HG03558 (cell line): ENCODE measurements at regions not wholly inside any gene's neighbourhood (a gene's known extent, or its start where the extent isn't known, plus 50 kb on each side); places are given as distances from the start of the nearest gene placed in this dataset.
"Not testable (repeated sequence)": the region's sequence is repeated elsewhere in the genome, so short reads cannot be mapped to it uniquely, and the experiment has no call there.

Experiments
- ATAC-seq: cut with Tn5 transposase; IDR thresholded peaks from one replicate; pipeline ENCODE4 v1.9.1; 2021; ENCODE audit warnings: moderate number of reproducible peaks; ENCODE audit not compliant: unreplicated experiment; ENCODE audit errors: extremely low read depth

GRCh38 chr5:81834021-81834660 lies 83.2 kb upstream of the SSBP2 start:
- ATAC-seq = no peak

GRCh38 chr5:81830596-81830995 lies 79.7 kb upstream of the SSBP2 start:
- ATAC-seq = no peak

- ATAC-seq = no peak
Measured at GRCh38 chr5:81829242-81829641, 78.3 kb upstream of the SSBP2 start.

- ATAC-seq = no peak
Measured at GRCh38 chr5:81827500-81827899, 76.6 kb upstream of the SSBP2 start.

- ATAC-seq = no peak
Measured at GRCh38 chr5:81826128-81826527, 75.2 kb upstream of the SSBP2 start.

- no peak for ATAC-seq
Measured at GRCh38 chr5:81825237-81825636, 74.3 kb upstream of the SSBP2 start.

GRCh38 chr5:81823736-81824135 lies 72.8 kb upstream of the SSBP2 start:
- not testable (repeated sequence) for ATAC-seq

GRCh38 chr5:81820863-81821262 lies 70.0 kb upstream of the SSBP2 start:
- ATAC-seq = no peak

- no peak for ATAC-seq
Measured at GRCh38 chr5:81820318-81820636, 69.4 kb upstream of the SSBP2 start.

GRCh38 chr5:81819556-81820317 lies 68.8 kb upstream of the SSBP2 start:
- no peak for ATAC-seq

- ATAC-seq = no peak
Measured at GRCh38 chr5:81817980-81818379, 67.1 kb upstream of the SSBP2 start.

- no peak for ATAC-seq
Measured at GRCh38 chr5:81817086-81817485, 66.2 kb upstream of the SSBP2 start.

GRCh38 chr5:81815321-81815720 lies 64.4 kb upstream of the SSBP2 start:
- no peak for ATAC-seq

GRCh38 chr5:81808106-81808505 lies 57.2 kb upstream of the SSBP2 start:
- ATAC-seq = no peak

GRCh38 chr5:81805086-81805485 lies 54.2 kb upstream of the SSBP2 start:
- ATAC-seq = no peak

- no peak for ATAC-seq
Measured at GRCh38 chr5:81803812-81804211, 52.9 kb upstream of the SSBP2 start.

- ATAC-seq = no peak
Measured at GRCh38 chr5:81802625-81803024, 51.7 kb upstream of the SSBP2 start.

- ATAC-seq = no peak
Measured at GRCh38 chr5:81802020-81802419, 51.1 kb upstream of the SSBP2 start.

- ATAC-seq = no peak
Measured at GRCh38 chr5:81800797-81801196, 49.9 kb upstream of the SSBP2 start.
